HL-60 (cell line): ENCODE measurements at regions not wholly inside any gene's neighbourhood (a gene's known extent, or its start where the extent isn't known, plus 50 kb on each side); places are given as distances from the start of the nearest gene placed in this dataset.

ENCODE experiments used
- DNase-seq, 2 experiments: peaks; one replicate each; pipeline ENCODE4 v3.0.0-alpha.2; 2010 to 2020; ENCODE audit warnings: low read depth in 1 of 2, low spot score in 1 of 2
- H3K27ac ChIP-seq: fragments of 250-450 bp; sonication (Bioruptor Pico); replicated peaks from 2 replicates; pipeline ENCODE4 v1.5.1; 2020; ENCODE audit warnings: mild to moderate bottlenecking, moderate library complexity
- H3K27me3 ChIP-seq: fragments of 250-450 bp; sonication (Bioruptor Pico); 2 replicates; pipeline ENCODE4 v1.5.1; 2021; ENCODE audit warnings: mild to moderate bottlenecking, moderate library complexity; ENCODE audit not compliant: insufficient read depth, poor library complexity, severe bottlenecking
- H3K4me3 ChIP-seq: replicated peaks from 2 replicates; pipeline ENCODE4 v1.5.1; 2011; ENCODE audit warnings: mild to moderate bottlenecking, control low read depth, low read length; ENCODE audit not compliant: insufficient read depth
- CTCF ChIP-seq: IDR thresholded peaks from one replicate; pipeline ENCODE4 v1.5.1; 2011; ENCODE audit warnings: low read length, control low read depth, inconsistent platforms; ENCODE audit not compliant: insufficient read depth
- GABPA ChIP-seq: IDR thresholded peaks from 2 replicates; pipeline ENCODE4 v1.6.1; 2012; ENCODE audit warnings: low read depth
- POLR2AphosphoS5 ChIP-seq: IDR thresholded peaks from 2 replicates; pipeline ENCODE4 v1.6.1; 2012; ENCODE audit warnings: low read depth
- SPI1 ChIP-seq: IDR thresholded peaks from 2 replicates; pipeline ENCODE4 v1.6.1; 2012; ENCODE audit warnings: low read depth, mild to moderate bottlenecking, borderline replicate concordance
- TF ChIP-seq, protein P1 (sequence below): IDR thresholded peaks from 2 replicates; pipeline ENCODE4 v1.6.1; 2012; ENCODE audit warnings: low read depth; ENCODE audit not compliant: insufficient replicate concordance

DNA sequence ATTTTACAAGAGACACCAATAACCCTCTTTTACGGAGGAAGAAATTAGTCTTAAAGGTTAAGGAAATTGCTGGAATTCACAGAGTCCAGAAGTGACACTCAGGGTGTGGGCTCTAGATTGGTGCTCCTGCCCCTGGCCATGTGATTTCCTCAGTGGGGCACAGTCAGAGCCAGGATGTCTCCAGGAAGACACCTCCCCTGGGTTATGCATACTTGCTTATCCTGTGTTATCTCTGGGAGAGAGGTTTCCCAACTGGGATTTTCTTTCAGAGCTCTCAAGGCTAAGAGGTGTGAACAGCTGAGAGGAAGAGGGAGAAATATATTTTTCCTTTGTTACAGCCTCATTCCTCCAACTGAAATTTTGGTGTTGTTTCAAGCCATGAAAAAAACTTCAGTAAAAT is 125.6 kb upstream of the CELF4 start:
- TF ChIP-seq CTCF (no peak), GABPA (no peak), POLR2AphosphoS5 (no peak), SPI1 (no peak)
- TF ChIP-seq, protein P1, sequence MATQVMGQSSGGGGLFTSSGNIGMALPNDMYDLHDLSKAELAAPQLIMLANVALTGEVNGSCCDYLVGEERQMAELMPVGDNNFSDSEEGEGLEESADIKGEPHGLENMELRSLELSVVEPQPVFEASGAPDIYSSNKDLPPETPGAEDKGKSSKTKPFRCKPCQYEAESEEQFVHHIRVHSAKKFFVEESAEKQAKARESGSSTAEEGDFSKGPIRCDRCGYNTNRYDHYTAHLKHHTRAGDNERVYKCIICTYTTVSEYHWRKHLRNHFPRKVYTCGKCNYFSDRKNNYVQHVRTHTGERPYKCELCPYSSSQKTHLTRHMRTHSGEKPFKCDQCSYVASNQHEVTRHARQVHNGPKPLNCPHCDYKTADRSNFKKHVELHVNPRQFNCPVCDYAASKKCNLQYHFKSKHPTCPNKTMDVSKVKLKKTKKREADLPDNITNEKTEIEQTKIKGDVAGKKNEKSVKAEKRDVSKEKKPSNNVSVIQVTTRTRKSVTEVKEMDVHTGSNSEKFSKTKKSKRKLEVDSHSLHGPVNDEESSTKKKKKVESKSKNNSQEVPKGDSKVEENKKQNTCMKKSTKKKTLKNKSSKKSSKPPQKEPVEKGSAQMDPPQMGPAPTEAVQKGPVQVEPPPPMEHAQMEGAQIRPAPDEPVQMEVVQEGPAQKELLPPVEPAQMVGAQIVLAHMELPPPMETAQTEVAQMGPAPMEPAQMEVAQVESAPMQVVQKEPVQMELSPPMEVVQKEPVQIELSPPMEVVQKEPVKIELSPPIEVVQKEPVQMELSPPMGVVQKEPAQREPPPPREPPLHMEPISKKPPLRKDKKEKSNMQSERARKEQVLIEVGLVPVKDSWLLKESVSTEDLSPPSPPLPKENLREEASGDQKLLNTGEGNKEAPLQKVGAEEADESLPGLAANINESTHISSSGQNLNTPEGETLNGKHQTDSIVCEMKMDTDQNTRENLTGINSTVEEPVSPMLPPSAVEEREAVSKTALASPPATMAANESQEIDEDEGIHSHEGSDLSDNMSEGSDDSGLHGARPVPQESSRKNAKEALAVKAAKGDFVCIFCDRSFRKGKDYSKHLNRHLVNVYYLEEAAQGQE, result no peak
- no peak for DNase-seq
- H3K27me3 ChIP-seq, result no peaks in the 10 kb centered on the region
- no peak overlapping the region for H3K27ac ChIP-seq
- H3K4me3 ChIP-seq, result no peak overlapping the region

DNA sequence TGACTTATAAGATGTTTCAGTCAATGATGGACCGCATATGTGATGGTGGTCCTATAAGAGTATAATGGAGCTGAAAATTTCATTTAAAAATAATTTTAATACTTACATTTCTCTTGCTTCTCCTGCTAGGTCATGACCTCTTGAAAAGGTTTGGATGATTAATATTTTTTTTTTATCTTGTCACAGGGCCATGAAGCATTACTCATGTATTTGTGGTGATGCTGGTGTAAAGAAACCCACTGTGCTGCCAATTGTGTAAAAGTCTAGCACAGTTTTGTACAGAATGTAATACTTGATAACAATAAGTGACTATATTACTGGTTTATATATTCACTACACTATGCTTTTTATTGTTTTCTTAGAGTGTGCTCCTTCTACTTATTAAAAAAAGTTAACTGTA is 124.2 kb upstream of the CELF4 start:
- no peak for DNase-seq
- H3K27me3 ChIP-seq, result no peaks in the 10 kb centered on the region
- H3K4me3 ChIP-seq, result no peak overlapping the region
- no peak overlapping the region for H3K27ac ChIP-seq
- TF ChIP-seq CTCF (no peak), SPI1 (no peak), POLR2AphosphoS5 (no peak), GABPA (no peak)
- TF ChIP-seq, protein P1, result no peak

- Histone ChIP-seq H3K4me3 (no peak overlapping the region), H3K27ac (no peak overlapping the region), H3K27me3 (no peaks in the 10 kb centered on the region)
- no peak for DNase-seq
- TF ChIP-seq POLR2AphosphoS5 (no peak), CTCF (no peak), GABPA (no peak), SPI1 (no peak)
- TF ChIP-seq, protein P1, result no peak
These were observed 119.0 kb upstream of the CELF4 start for GRCh38 chr18:37684590-37684989.
